Bronchial epithelial cell (primary cell): ENCODE measurements at regions not wholly inside any gene's neighbourhood (a gene's known extent, or its start where the extent isn't known, plus 50 kb on each side); places are given as distances from the start of the nearest gene placed in this dataset.
A peak's percentile ranks its signal among the peaks of the same experiment; 100 is the strongest.
"Not testable (repeated sequence)": the region's sequence is repeated elsewhere in the genome, so short reads cannot be mapped to it uniquely, and the experiment has no call there.

Experiments used
- DNase-seq: peaks from one replicate; pipeline ENCODE4 v3.0.0-alpha.2; 2010; ENCODE audit warnings: low read depth
- FAIRE-seq: peaks from 2 replicates; lab custom pipeline; 2011; peaks lifted over from hg19 to GRCh38; lab: Jason Lieb, UNC
- H3K27me3 ChIP-seq: 2 replicates; pipeline ENCODE4 v1.5.1; 2011; ENCODE audit warnings: low read length; ENCODE audit not compliant: control insufficient read depth, insufficient read depth
- H3K36me3 ChIP-seq: 2 replicates; pipeline ENCODE4 v1.5.1; 2011; ENCODE audit warnings: low read length; ENCODE audit not compliant: control insufficient read depth, insufficient read depth
- H3K4me3 ChIP-seq: 2 replicates; pipeline ENCODE4 v1.5.1; 2011; ENCODE audit warnings: mild to moderate bottlenecking, low read depth, low read length, control low read depth
- CTCF ChIP-seq: IDR thresholded peaks from 2 replicates; pipeline ENCODE4 v1.5.1; 2011; ENCODE audit warnings: mild to moderate bottlenecking, moderate library complexity, low read length, control low read depth, inconsistent platforms; ENCODE audit not compliant: insufficient read depth, severe bottlenecking

GRCh38 chr10:22467393-22467792 lies 122.1 kb downstream of the SPAG6 start:
- not testable (repeated sequence) for DNase-seq, FAIRE-seq

GRCh38 chr10:22468570-22469320 lies 123.4 kb downstream of the SPAG6 start:
- DNase-seq (no peak), FAIRE-seq (no peak)
- no peak for TF ChIP-seq CTCF
- Histone ChIP-seq H3K27me3 (peaks cover 13% of the 10 kb centered on the region), H3K36me3 (no peaks in the 10 kb centered on the region), H3K4me3 (no peak overlapping the region)

More at GRCh38 chr10:22467393-22467792, 122.1 kb downstream of the SPAG6 start:
- H3K4me3 ChIP-seq, H3K27me3 ChIP-seq, H3K36me3 ChIP-seq: not testable (repeated sequence)

GRCh38 chr10:22473044-22473443 lies 127.7 kb downstream of the SPAG6 start:
- TF ChIP-seq CTCF, result no peak
- H3K4me3 ChIP-seq, result no peak overlapping the region
- FAIRE-seq (no peak), DNase-seq (no peak)
- no peaks in the 10 kb centered on the region for H3K36me3 ChIP-seq
- H3K27me3 ChIP-seq, result peaks cover 35% of the 10 kb centered on the region

- no peak for DNase-seq
- no peak for TF ChIP-seq CTCF
- no peaks in the 10 kb centered on the region for H3K36me3 ChIP-seq
- H3K27me3 ChIP-seq, result peaks cover 35% of the 10 kb centered on the region
- no peak for FAIRE-seq
- no peak overlapping the region for H3K4me3 ChIP-seq
Measured at GRCh38 chr10:22473459-22473858, 128.2 kb downstream of the SPAG6 start.

- FAIRE-seq, result no peak
- TF ChIP-seq CTCF, result no peak
- no peak for DNase-seq
- Histone ChIP-seq H3K36me3 (no peaks in the 10 kb centered on the region), H3K4me3 (peak overlapping the region; percentile 3), H3K27me3 (peaks cover 33% of the 10 kb centered on the region)
Measured at GRCh38 chr10:22475651-22476600, 130.6 kb downstream of the SPAG6 start.

GRCh38 chr10:22476601-22477321 lies 131.5 kb downstream of the SPAG6 start:
- DNase-seq, result no peak
- no peak overlapping the region for H3K4me3 ChIP-seq
- peaks cover 33% of the 10 kb centered on the region for H3K27me3 ChIP-seq
- TF ChIP-seq CTCF, result no peak
- H3K36me3 ChIP-seq, result no peaks in the 10 kb centered on the region
- FAIRE-seq, result no peak
